ENCODE measurements at regions not wholly inside any gene's neighbourhood (a gene's known extent, or its start where the extent isn't known, plus 50 kb on each side); places are given as distances from the start of the nearest gene placed in this dataset.

DNA sequence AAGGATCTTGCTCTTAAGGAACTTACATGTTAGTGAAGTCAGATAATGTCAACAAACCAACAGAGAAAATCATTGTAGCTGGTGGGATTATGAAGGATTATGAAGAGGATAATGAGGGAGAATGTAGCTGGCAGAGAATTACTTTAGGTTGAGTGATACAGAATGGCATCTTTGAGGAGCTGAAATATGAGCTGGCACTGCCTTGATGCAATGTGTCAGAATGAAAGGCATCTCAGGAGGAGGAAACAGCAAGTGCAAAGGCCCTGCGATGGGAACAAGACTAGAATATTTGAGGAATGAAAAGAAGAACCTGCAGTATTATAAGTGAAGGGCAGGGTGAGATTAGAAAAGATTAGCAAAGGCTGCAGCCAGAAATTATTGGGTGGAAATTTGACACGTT, 237.2 kb upstream of the ADAMTS9 start:
- no peak for TF ChIP-seq RELA (CRISPR knock-in tag; IDR thresholded peaks at IDR 0.05; ENCODE audit: borderline replicate concordance)
- no peak for TF ChIP-seq AFF4 (CRISPR knock-in tag; IDR thresholded peaks at IDR 0.05; ENCODE audit: borderline replicate concordance)
- no peak for TF ChIP-seq NFATC4 (CRISPR knock-in tag; IDR thresholded peaks at IDR 0.05)
- TF ChIP-seq ZNF232 (CRISPR knock-in tag; IDR thresholded peaks at IDR 0.05): no peak
- no peaks in the 10 kb centered on the region for H3K36me3 Mint-ChIP-seq
- H3K27me3 Mint-ChIP-seq (ENCODE audit: low read depth): peaks cover 15% of the 10 kb centered on the region
- H3K4me1 Mint-ChIP-seq: peaks cover 16% of the 10 kb centered on the region
- H3K4me3 Mint-ChIP-seq: no peak overlapping the region
- ATAC-seq: no peak
- DNase-seq (ENCODE audit: low spot score): no peak
- ChIA-PET POLR2A (no interaction called here), CTCF (interaction anchor here (0.8 kb wide), 1 partner anchor 245 kb away, joined by 3 read pairs; no protein-coding TSS in a partner anchor)
- H3K9me3 Mint-ChIP-seq: peaks cover 6% of the 10 kb centered on the region; the same call in 1 of the 2 replicates
- H3K27ac Mint-ChIP-seq: no peak overlapping the region

DNA sequence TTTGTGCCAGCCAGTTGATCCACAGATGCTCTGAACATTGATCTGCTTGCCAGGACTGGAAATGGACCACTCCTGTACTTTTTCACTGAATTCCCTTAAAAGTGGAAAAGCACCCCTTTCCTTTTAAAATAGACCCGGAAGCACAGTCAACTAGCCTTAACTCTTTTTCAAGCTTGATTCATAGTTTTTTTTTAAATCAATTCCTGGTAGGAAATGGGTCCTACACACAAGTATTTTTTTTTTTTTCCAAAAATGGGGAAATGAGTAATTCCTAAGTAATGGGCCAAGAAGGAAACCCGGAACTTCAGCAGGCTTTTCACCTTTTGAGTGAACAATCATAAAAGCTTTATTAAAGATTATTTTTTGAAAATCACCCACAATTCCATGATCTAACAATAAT, 234.4 kb upstream of the ADAMTS9 start:
- CTCF ChIA-PET: no interaction called here
- Mint-ChIP-seq H3K9me3 (peaks cover 6% of the 10 kb centered on the region; the same call in 1 of the 2 replicates), H3K27me3 (ENCODE audit: low read depth) (peaks cover 15% of the 10 kb centered on the region), H3K27ac (no peak overlapping the region), H3K36me3 (no peaks in the 10 kb centered on the region), H3K4me1 (peaks cover 32% of the 10 kb centered on the region), H3K4me3 (no peak overlapping the region)
- POLR2A ChIA-PET: interaction anchor here (1.0 kb wide), 1 partner anchor 12 kb away, joined by 3 read pairs; no protein-coding TSS in a partner anchor
- TF ChIP-seq, protein P1, sequence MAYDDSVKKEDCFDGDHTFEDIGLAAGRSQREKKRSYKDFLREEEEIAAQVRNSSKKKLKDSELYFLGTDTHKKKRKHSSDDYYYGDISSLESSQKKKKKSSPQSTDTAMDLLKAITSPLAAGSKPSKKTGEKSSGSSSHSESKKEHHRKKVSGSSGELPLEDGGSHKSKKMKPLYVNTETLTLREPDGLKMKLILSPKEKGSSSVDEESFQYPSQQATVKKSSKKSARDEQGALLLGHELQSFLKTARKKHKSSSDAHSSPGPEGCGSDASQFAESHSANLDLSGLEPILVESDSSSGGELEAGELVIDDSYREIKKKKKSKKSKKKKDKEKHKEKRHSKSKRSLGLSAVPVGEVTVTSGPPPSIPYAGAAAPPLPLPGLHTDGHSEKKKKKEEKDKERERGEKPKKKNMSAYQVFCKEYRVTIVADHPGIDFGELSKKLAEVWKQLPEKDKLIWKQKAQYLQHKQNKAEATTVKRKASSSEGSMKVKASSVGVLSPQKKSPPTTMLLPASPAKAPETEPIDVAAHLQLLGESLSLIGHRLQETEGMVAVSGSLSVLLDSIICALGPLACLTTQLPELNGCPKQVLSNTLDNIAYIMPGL (CRISPR knock-in tag; IDR thresholded peaks at IDR 0.05): no peak
- TF ChIP-seq FOXJ3 (CRISPR knock-in tag; IDR thresholded peaks at IDR 0.05; ENCODE audit: borderline replicate concordance): no peak
- no peak for TF ChIP-seq E2F1 (CRISPR knock-in tag; IDR thresholded peaks at IDR 0.05)
- no peak for TF ChIP-seq TEAD4 (CRISPR knock-in tag; IDR thresholded peaks at IDR 0.05)
- no peak for TF ChIP-seq RELA (CRISPR knock-in tag; IDR thresholded peaks at IDR 0.05; ENCODE audit: borderline replicate concordance)
- no peak for TF ChIP-seq ZNF416 (CRISPR knock-in tag; IDR thresholded peaks at IDR 0.05)
- TF ChIP-seq EMX1 (CRISPR knock-in tag; IDR thresholded peaks at IDR 0.05): no peak
- no peak for TF ChIP-seq AR (CRISPR knock-in tag; IDR thresholded peaks at IDR 0.05)
- TF ChIP-seq NFYB (CRISPR knock-in tag; conservative IDR thresholded peaks at IDR 0.05; ENCODE audit: low read depth): no peak
- no peak for TF ChIP-seq MLX (CRISPR knock-in tag; IDR thresholded peaks at IDR 0.05)
- TF ChIP-seq TCF7 (CRISPR knock-in tag; IDR thresholded peaks at IDR 0.05; ENCODE audit: low read depth): no peak
- no peak for TF ChIP-seq CREM (CRISPR knock-in tag; IDR thresholded peaks at IDR 0.05)
- TF ChIP-seq NR2C2 (CRISPR knock-in tag; IDR thresholded peaks at IDR 0.05): no peak
- TF ChIP-seq, protein P2, sequence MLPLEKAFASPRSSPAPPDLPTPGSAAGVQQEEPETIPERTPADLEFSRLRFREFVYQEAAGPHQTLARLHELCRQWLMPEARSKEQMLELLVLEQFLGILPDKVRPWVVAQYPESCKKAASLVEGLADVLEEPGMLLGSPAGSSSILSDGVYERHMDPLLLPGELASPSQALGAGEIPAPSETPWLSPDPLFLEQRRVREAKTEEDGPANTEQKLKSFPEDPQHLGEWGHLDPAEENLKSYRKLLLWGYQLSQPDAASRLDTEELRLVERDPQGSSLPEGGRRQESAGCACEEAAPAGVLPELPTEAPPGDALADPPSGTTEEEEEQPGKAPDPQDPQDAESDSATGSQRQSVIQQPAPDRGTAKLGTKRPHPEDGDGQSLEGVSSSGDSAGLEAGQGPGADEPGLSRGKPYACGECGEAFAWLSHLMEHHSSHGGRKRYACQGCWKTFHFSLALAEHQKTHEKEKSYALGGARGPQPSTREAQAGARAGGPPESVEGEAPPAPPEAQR (CRISPR knock-in tag; IDR thresholded peaks at IDR 0.05): no peak
- TF ChIP-seq JAZF1 (CRISPR knock-in tag; IDR thresholded peaks at IDR 0.05): no peak
- TF ChIP-seq ZNF232 (CRISPR knock-in tag; IDR thresholded peaks at IDR 0.05): no peak
- ATAC-seq (no peak), DNase-seq (ENCODE audit: low spot score) (no peak)

Data from WTC11 (cell line).